Left forelimb (tissue), 1 donor: ENCODE measurements at regions not wholly inside any gene's neighbourhood (a gene's known extent, or its start where the extent isn't known, plus 50 kb on each side); places are given as distances from the start of the nearest gene placed in this dataset.

Experiments used
- DNase-seq: peaks from one replicate; pipeline ENCODE4 v3.0.0-alpha.2; 2018; ENCODE audit warnings: low spot score

DNA sequence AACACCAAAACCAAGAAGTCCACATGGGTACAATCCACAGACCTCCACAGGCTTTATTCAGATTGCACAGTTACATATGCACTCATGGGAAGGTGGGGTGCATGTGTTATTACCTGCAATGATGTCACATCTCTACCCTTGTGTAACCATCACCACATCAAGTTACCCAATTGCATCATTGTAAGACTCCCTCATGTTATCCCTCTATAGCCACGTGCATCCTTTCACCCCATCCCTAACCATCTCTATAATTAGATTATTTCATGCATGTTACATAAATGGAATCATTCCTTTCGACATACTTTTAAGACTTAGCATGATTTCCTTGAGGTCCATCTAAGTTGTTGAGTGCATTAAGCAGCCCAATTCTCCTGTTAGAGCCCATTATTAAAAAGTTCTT is 408.2 kb upstream of the C16orf82 start:
- no peak for DNase-seq

DNA sequence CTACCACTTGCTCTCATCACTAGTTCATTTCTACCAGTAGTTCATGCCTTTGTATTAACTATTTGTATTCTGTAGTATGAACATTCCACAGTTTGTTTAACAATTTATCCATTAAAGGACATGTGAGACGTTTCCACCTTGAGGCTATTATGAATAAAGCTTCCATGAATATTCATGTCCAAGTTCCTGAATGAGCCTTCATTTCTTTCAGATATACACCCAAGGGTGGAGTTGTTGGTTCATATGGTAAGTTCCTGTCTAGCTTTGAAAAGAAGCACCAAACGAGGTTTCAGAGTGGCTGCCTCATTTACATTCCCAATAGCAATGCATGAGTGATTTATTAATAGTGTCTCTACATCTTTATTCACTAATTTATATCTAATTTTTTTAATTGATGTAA is 407.8 kb upstream of the C16orf82 start:
- DNase-seq = no peak

DNA sequence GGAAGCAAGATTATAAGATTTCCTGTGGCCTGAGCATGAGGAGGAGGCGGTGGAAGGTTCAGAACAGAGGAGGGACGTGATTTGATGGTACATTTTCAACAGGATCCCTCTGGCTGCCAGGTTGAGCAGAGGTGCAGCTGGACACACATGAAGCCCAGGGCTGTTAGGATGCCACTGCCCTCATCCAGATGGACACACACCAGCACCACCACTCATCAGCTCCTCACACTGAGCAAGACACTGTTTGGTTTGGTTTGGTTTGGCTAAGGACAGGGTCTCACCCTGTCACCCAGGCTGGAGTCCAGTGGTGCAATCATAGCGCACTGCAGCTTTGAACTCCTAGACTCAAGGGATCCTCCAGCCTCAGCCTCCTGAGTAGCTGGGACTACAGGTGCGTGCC is 402.6 kb upstream of the C16orf82 start:
- DNase-seq = no peak

DNA sequence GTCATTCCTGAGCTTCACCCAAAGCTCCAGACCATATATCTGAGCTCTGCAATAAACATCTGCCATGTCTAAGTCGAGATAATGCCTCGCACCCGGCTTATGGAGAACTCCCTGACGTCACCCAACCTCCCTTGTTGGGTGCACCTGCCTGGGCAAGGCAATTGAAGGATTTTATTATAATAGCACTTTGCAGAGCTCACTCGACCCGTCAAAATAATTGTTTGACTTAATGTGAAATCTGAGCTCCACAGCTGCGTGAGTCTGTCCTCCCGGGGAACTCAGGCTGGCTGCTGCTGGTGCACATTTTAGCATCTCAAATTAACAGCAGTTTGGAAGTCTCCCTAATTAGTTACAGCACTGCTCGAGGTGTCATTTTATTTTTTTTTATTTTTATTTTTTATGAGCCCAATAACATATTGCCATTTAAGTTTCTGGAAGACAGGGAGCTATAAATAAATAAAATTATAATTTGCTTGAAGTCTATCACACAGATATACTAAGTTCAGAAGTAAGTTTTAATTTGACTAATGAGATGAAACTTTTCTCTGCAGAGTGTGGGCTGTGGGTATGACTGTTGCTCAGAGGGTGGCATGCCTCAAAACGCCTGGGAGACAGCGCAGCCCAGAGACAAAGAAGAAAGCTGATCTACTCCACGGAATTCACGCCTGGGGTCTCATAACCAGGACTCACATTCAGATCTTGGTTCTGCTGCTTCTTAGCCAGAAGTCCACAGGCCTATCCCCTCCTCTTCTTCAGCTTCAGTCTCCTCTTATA is 401.4 kb upstream of the C16orf82 start:
- DNase-seq = no peak

DNA sequence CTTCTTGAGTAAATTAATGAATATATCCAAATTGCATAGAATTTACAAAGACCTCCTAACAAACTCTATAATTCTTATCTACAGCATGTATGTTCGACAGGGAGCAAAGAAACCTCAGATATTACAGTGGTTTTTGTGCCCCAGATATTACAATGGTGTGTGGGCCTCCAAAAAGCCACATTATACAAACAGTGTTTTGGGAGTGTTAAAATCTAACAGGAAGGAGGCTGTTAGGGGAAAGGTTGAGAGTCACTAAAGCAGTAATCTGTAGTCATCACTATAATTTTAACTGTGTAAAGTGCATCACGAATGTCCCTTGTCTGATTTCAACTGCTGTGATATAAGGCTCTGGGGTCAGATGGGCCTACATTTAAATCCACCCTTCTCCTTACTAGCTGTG is 400.2 kb upstream of the C16orf82 start:
- no peak for DNase-seq

DNA sequence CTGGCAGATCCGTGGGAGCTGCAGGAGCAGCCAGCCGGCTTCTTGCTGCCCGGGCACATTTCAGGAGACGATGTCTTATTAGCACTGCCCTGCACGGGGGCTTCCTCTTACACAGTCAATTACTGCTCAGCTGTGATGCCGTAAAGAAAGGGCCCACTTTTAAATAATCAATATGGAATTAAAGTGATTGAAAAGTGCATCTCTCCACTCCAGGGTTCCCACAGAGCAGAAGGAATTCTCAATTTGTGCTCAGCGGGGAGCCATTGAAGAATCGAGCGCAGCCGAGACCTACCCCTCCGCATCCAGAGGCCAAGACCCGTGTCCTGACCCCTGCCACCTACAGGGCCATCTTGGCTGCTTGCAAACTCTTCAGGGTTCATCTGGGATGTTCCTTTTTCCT is 399.4 kb upstream of the C16orf82 start:
- DNase-seq = no peak

DNA sequence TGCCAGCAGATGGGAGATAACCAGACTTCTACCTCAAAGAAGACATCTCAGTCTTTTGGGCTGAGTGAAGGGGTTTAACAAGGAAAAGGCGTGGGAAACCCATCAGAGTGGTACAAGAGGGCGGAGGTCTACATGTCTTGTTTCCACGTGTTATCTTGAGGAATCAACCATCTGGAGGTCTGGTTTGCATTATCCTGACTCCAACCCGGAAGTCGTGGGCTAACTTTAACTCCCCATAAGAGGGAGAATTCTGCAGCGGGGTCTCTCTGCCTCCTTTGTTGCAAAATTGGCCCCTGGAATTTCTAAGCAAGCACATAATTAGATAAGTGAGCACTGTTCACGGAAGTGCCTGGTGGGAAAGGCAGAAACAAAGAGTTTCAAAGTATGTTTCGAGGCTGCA is 398.7 kb upstream of the C16orf82 start:
- DNase-seq = no peak

DNA sequence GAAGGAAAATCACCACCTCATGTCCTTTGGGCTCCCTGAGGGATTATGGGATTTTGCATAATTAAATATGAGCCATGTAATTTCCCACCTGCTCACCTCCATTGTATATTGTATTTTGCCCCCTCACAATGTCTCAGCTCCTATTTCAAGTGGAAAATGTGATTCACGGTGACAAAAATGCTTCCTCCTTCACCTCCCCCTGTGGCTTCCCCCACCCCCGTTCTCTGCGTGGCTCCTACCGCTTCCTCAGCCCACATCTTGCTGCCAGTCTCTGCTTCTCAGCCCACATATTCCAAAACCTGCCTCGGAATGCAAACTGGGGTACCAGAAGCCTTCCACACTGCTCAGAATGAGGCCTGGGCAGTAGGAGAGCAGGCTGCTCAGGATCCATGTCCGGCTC is 394.5 kb upstream of the C16orf82 start:
- DNase-seq = no peak

DNA sequence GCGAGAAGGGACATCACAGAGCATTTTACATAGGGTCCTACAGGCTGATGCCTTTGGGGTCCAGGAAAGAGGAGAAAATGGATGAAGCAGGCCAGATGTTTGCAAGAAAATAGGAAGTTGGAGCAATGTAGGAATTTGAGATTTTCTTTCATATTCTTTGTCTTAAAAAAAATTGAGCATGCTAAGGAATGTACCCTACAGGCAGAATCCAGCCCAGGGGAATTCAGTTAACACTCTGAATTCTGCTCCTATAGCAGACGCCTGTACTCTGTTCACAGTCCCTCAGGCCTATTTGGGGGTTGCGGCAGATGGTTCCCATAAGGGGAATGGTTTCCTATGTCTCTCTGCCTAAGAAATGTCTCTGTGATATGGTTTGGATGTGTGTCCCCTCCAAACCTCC is 393.7 kb upstream of the C16orf82 start:
- DNase-seq = no peak

DNA sequence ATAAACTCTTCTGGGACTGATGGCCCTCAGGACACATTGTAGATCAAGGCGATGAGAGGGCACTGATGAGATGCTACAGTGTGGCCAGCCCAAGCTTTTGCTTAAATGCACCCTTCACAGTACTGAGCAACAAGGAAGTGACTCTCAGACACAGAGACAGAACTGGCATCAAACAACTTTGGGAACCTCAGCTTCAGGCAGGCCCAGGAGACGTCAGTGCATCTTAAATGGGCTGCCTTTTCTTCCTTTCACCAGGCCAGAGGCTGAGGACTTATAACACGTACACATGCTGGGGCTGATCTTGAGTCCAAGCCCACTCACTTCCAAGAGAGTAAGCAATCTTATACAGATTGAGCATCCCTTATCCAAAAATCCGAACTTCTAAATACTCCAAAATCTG is 386.1 kb upstream of the C16orf82 start:
- DNase-seq = no peak

DNA sequence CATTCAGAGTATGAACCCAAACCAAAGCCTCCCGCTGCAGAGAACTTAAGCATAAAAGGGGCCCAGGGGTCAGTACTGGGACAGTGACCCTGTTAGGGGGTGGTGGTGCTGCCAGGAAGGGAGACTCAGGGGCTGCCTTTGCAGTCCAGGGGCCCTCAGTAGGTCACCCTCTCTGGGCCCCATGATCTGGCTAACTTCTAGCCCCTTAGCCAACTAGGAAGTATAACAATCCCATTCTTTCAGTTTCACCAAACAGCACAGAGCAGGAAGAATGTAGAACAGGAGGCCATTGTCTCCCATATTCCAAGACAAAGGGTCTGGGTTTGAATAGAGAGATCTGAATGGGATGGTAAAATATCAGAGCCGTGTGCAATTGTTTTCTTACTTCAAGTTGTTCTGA is 378.6 kb upstream of the C16orf82 start:
- no peak for DNase-seq

DNA sequence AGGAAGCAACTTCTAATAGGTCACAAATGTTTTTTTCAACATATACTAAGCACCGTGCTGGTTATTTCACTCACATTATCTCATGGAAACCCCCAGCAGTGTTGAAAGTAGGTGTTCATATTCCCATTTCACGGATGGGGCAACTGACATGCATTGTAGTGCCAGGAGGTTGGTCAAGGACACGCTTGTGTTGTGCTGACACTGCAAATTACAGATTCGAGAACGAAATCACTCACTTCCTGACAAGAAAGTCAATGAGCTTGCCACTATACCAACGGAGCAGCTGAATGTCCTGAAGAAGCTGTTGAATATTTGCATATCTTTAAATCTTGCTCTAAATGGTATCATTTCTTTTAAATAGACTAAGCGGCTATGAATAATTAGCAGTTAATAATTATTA is 378.0 kb upstream of the C16orf82 start:
- no peak for DNase-seq

DNA sequence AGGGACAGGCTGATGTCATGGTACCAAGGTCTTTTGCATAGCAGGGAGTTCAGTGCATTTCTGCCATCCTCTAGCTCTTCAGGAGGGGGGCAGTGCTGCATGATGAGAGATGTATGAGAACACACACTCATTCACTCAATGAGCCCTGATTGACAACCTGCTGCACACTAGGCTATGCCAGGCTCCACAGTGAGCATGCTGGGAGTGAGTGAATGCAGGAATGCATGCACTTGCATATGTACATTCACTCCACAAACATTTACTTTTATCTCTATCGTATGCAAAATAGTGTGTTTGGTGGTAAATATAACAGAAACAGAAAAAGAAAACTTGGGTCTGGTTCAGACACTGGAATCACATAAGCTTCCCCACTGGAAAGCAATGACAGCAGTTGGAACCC is 374.1 kb upstream of the C16orf82 start:
- no peak for DNase-seq

DNA sequence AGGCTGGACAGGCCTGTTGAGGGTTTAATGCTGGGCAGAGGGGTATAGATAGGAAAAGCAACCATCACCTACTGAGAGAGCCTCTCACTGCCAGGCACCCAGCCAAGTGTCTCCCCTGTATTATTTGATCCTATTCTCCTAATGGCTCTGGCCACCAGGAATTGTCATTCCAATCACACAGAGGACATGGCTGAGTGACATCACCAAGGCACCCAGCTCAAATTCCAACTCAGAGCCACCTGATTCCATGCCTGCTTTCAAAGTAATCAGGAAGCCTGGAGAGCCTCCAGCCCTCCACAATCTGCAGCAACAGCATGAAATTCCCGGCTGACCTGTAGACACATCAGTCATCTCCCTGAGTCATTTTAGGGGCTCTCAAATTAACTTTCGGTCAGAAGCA is 368.9 kb upstream of the C16orf82 start:
- no peak for DNase-seq

DNA sequence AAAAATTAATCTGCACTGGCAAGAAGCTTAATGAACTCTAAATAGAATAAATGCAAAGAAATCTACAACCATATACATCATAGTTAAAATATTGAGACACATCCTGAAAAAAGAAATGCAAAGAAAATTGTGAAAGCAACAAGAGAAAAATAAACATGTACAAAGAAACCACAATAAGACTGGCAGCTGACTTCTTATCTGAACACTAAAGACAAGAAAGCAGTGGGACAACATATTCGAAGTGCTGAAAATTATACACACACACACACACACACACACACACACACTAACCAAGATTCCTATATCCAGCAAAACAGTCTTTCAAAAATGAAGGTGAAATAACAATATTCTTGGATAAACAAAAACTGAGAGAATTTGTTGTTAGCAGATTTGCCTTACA is 366.5 kb upstream of the C16orf82 start:
- no peak for DNase-seq

DNA sequence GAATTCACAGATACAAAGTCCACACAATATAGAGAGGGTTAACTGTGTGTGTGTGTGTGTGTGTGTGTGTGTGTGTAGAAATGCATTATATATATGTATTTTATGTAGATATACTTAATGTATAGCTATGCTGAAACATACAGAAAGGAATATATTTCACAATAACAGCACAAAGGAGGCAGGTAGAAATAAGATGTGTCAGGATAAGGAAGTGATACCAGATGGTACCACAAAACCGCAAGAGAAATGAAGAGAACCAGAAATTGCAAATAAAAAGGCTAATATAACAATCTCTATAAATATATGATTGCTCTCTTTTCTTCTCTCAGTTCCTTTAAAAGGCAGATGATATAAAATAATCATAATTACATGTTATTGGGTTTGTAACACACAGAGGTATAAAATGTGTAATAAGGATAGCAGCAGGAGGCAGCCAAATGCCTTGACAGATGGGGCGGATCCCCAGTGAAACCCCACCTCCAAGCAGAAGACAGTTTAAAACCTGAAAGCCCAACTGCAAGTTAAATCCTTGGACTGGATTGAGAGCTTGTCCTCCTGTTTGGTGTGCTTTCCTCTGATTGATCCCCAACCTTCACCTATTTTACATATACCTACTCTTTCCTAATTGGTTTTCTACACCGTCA is 365.4 kb upstream of the C16orf82 start:
- DNase-seq = no peak

DNA sequence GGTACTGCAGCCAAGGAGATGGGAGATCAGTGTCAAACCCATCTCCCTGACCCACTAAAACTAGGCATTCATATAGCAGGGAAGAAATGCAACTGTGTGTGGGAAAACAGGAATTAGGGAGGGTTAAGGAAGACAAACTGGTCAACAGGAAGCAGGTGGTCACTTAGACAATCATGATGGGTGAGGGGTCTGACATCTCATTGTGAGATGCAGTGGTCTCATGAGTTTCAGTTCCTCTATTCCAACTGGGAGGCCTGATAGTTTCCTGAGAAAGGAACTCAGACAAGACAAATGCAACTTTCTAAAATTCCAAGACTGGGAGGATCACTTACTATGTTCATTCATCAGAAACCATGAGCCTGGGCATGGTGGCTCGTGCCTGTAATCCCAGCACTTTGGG is 361.4 kb upstream of the C16orf82 start:
- DNase-seq = no peak

DNA sequence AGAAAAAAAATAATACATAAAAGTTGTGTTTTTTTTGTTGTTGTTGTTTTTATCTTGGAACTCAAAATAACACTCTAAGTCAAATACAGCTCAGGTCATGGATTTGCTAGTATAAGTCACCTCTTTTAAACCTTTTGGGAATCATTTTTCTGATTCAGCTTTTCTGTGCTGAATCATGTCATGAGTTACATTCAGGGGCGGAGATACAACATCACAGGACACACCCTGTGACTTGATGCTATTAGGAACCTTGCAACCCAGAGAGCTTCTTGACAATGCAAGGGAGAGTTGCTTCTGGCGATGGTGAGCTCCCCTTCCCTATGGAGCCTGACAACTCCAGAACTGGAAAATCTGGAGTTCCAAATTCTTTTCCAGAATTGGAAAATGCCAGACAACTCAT is 358.3 kb upstream of the C16orf82 start:
- DNase-seq = no peak

DNA sequence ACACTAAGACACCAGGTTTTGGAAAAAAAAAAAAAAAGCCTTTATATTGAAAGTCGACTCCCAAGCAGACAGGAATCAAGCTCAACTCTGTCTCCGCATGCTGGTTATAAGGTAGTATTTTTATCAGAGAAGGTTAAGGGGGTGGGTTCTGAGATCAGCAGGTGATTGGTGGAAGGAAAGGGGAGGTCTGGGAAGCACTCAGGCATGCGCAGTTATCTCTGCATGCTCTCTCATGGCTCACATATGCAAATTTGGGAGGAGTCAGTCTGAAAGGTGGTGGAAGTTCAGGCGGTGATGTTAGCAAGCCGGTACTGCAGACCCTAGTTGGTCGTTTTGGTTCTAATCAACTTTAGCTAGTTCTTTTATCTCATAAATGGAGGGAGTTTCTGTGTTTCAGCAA is 357.6 kb upstream of the C16orf82 start:
- no peak for DNase-seq

DNA sequence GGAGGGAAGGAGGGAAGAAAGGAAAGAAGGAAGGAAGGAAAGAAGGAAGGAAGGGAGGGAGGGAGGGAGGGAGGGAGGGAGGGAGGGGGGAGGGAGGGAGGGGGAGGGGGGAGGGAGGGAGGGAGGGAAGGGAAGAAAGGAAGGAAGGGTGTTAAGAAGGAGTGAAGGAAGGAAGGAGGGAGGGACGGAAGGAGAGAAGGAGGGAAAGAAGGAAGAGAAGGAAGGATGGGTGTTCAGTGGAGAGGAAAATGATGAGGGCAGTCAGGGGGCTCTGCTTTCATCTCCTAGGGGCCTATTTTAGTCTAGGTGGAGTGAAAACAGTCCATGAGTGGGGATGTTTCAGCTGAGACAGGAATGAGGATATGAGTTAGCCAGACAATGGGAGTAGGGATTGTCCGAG is 357.0 kb upstream of the C16orf82 start:
- no peak for DNase-seq

DNA sequence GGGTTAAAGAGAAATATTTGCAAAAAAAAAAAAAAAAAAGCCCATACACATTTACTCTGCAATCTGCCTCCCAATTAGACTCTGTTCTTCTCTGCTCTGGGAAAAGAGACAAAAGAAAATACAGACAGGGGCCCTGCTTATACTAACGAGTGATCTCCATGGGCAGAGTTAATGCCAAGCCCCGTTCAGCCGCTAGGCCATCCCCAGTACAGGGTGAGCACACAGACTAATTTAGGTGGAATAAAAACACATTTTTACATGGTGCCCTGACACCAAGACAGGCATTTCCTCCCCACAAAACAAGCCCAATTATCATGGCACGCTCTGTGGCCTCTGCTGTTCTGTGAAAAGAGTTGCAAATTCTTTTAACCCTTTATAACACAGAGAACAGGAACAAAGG is 356.3 kb upstream of the C16orf82 start:
- DNase-seq = no peak

DNA sequence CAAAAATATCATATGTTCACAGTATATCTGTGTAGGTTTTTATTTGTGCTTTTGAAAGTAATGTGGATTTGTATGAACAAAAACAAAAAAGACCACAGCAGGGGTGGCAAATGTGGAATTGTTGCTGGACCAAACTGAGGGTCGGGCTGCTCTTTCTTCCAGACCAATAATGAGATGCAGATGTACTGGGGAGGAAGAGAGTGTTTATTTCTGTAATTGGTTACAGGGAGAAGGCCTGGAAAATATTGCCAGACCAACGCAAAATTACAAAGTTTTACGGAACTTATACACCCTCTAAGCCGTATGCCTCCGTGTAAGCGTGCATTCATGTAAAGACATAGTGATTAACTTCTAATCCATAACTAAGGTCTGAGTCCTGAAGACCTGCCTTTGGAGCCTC is 353.9 kb upstream of the C16orf82 start:
- DNase-seq = no peak

DNA sequence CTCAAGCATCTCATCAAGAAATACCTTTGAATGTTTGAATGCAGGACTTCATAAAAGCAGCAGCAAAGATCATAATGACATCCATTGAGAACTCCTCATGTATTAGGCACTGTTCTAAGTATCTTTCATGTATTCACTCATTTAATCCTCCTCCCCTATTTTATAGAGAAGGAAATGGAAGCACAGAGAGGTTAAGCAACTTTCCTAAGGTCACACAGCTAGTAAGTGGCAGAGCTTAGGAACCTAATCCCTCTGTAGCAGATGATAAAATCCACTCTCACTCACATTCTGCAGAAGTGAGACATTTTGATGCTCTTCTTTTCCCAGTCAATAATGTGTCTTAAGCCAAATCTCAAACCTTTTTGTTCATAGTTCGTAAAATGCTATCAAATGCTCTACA is 350.8 kb upstream of the C16orf82 start:
- DNase-seq = no peak

DNA sequence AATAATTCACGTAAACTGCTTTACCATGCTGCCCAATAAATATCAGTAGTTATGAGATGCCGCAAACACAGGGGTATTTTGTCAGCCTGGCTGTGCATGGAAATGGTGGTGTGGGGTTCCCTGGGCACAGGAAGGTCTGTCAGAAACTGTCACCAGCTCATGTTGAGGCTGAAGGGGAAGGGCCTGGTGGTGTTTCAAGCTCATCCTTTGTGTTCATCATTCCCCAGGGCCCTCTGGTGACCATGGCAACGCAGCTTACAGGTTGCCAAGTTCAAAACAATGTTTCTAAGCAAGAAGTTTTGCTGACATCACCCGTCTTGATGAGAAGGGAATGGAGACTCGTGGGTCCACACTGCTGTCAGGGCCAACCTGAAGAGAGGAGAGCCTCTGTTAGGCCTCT is 348.9 kb upstream of the C16orf82 start:
- no peak for DNase-seq
